Subcutaneous abdominal adipose tissue (tissue), 5 donors: ENCODE measurements at regions not wholly inside any gene's neighbourhood (a gene's known extent, or its start where the extent isn't known, plus 50 kb on each side); places are given as distances from the start of the nearest gene placed in this dataset.
"Not testable (repeated sequence)": the region's sequence is repeated elsewhere in the genome, so short reads cannot be mapped to it uniquely, and the experiment has no call there.

Experiments
- H3K27ac ChIP-seq: one replicate; pipeline ENCODE4 v1.7.0; 2013; ENCODE audit warnings: low read depth, mild to moderate bottlenecking, inconsistent platforms, low read length, moderate library complexity
- H3K27me3 ChIP-seq, 5 donors: one replicate each; pipeline ENCODE4 v1.7.0; 2013; ENCODE audit warnings: low read length in 5 of 5, inconsistent platforms in 1 of 5; ENCODE audit not compliant: control insufficient read depth in 5 of 5, insufficient read depth in 4 of 5
- H3K36me3 ChIP-seq, 5 donors: one replicate each; pipeline ENCODE4 v1.7.0; 2013; ENCODE audit warnings: low read length in 5 of 5; ENCODE audit not compliant: control insufficient read depth in 5 of 5, insufficient read depth in 5 of 5
- H3K4me1 ChIP-seq, 5 donors: one replicate each; pipeline ENCODE4 v1.7.0; 2013; ENCODE audit warnings: low read length in 5 of 5, mild to moderate bottlenecking in 3 of 5, moderate library complexity in 1 of 5; ENCODE audit not compliant: control insufficient read depth in 5 of 5, insufficient read depth in 5 of 5
- H3K4me3 ChIP-seq, 5 donors: one replicate each; pipeline ENCODE4 v1.7.0; 2013; ENCODE audit warnings: low read length in 5 of 5, low read depth in 1 of 5
- H3K9ac ChIP-seq, 5 donors: one replicate each; pipeline ENCODE4 v1.7.0; 2013; ENCODE audit warnings: low read length in 5 of 5, mild to moderate bottlenecking in 4 of 5, moderate library complexity in 3 of 5
- H3K9me3 ChIP-seq, 5 donors: one replicate each; pipeline ENCODE4 v1.7.0; 2013; ENCODE audit warnings: low read length in 5 of 5; ENCODE audit not compliant: control insufficient read depth in 5 of 5
- donor health status: healthy.
- donor health status: healthy.
- donor health status: healthy.
- donor health status: healthy.
- donor health status: healthy.

DNA sequence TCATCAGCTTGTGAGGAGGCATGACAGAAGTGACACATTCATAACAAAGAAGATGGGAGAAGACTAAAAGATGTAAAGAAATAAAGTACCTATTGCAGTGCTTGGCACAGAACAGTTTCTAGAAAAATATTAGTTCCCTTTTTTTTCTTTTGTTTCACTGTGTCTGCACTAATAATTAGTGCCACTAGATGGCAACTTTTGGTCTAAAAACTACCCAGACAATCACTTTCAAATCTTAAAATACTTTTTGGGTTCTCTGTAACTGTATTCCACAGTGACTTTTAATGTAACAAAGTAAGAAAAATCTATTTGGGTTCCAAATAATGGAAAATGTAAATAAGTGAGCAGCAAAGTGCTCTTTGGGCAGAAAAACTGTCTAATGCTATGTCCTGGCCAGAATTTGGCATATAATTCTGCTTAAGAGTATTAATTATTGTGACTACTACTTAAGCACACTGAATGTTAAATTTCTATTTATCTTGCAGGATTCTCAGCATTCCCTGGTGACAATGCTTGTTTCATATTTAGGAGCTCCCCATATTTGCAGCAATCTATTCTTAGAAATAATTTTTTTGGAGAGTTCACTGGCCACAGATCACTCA, 134.8 kb upstream of the KIF5B start:
- Histone ChIP-seq H3K9me3 (no peaks in the 10 kb centered on the region), H3K27ac (no peak overlapping the region), H3K9ac (no peak overlapping the region)

DNA sequence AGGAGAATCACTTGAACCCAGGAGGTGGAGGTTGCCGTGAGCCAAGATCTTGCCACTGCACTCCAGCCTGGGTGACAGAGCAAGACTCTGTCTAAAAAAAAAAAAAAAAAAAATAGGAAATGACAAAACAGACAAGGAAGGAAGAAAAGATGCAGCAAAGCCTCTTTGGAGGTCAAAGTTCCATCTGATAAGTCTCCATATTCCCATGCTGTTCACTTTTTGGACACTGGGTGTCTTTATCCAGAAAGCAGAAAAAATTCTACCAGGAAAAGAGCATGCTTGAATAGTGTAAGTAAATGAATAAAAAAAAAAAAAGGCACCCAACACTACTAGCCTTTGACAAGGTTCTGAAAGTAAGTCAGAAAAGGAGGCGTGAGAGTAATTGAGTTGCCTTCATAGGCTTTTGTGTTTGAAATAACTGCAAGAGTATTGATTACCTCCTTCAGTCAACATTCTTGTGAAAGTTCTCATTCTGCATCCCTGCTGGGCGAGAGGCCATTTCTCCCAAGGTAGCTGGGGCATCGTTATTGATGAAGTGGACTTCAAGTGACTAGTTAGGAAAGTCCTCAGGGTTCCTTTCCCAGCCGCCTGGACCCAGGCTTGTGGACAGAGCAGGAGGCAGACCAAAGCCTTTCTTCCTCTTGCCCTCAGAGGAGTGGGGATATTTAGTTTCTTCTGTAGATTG, 133.3 kb upstream of the KIF5B start:
- Histone ChIP-seq H3K27ac (no peak overlapping the region), H3K9me3 (no peaks in the 10 kb centered on the region)

More for the DNA sequence above, 134.8 kb upstream of the KIF5B start:
- Histone ChIP-seq H3K27me3 (no peaks in the 10 kb centered on the region), H3K4me3 (no peak overlapping the region), H3K4me1 (peaks cover 0 to 4% (median 0%) of the 10 kb centered on the region in 5 donors), H3K36me3 (no peaks in the 10 kb centered on the region)

DNA sequence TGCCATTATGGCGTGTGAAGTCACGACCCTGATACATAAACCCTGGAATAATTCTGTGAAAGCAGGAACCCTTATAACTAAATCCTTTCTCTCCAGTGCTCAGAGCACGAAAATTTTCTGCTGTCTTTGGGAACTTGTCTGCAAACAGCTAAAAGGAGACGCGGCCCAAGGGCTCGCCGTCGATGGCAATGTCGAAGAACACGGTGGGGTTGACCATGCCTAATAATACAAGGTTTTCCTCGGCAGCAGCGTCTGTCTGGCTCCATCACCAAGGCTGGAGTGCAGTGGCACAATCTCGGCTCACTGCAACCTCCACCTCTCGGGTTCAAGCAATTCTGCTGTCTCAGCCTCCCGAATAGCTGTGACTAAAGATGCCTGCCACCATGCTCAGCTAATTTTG, 132.4 kb upstream of the KIF5B start:
- H3K27me3 ChIP-seq, H3K9me3 ChIP-seq, H3K36me3 ChIP-seq, H3K9ac ChIP-seq, H3K4me3 ChIP-seq, H3K27ac ChIP-seq, H3K4me1 ChIP-seq: not testable (repeated sequence)

More for the DNA sequence above, 133.3 kb upstream of the KIF5B start:
- no peaks in the 10 kb centered on the region for H3K36me3 ChIP-seq
- H3K9ac ChIP-seq: no peak overlapping the region
- H3K27me3 ChIP-seq: no peaks in the 10 kb centered on the region
- H3K4me3 ChIP-seq: no peak overlapping the region
- H3K4me1 ChIP-seq: peaks cover 0 to 4% (median 0%) of the 10 kb centered on the region in 5 donors

DNA sequence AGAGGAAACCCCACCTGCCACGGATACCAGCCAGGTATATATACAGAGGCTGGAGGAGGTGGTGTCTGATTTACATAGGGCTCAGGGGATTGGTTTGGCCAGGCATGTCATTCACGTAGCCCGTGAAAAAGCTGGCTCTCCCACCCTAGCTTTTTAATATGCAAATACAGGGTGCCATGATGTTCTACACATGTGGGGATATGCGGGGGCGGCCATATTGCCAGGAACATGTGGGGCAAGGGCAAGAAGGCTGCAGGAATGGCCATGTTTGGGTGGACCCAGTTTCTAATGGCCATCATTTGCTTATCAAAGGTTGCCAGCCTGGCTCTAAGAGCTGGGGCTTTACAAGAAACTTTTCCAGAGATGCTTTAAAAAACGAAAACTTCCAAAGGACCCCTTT, 131.5 kb upstream of the KIF5B start:
- Histone ChIP-seq H3K4me1 (peaks cover 0 to 4% (median 0%) of the 10 kb centered on the region in 5 donors), H3K4me3 (no peak overlapping the region), H3K36me3 (no peaks in the 10 kb centered on the region)

DNA sequence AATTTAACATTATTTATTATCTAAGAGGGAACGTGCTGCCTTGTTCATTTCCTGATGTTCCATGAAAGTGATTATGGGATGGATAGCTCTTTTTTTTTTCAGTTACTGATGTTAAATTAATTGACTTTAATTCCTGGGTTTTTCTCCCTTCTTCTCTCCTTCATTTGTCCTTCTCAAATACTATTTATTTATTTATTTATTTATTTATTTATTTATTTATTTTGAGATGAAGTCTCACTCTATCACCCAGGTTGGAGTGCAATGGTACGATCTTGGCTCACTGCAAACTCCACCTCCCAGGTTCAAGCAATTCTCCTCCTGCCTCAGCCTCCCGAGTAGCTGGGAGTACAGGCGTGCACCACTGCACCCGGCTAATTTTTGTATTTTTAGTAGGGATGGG, 127.4 kb upstream of the KIF5B start:
- not testable (repeated sequence) for H3K36me3 ChIP-seq, H3K9ac ChIP-seq, H3K27me3 ChIP-seq, H3K4me3 ChIP-seq, H3K4me1 ChIP-seq, H3K9me3 ChIP-seq, H3K27ac ChIP-seq

More for the DNA sequence above, 131.5 kb upstream of the KIF5B start:
- Histone ChIP-seq H3K27me3 (no peaks in the 10 kb centered on the region), H3K27ac (no peak overlapping the region), H3K9ac (no peak overlapping the region), H3K9me3 (no peaks in the 10 kb centered on the region)

DNA sequence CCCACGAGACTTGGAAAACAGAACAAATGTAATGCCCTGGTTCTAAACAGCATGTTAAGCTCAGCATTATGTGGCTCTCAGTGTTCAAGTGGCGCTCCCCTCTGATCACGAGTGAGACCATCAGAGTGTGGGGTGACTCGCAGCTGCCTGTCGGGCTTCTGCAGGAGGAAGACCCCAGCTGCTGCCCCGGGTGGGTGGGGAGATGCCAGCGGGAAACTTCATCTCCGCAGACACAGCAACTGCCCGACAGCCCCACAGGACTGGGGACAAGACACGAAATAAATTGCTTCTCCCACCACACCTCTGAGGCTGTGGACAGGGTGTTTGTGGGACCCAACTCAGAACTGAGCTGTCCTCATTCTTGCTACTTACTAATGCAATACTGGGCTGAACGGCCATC, 126.3 kb upstream of the KIF5B start:
- peaks cover 0 to 4% (median 0%) of the 10 kb centered on the region in 5 donors for H3K4me1 ChIP-seq
- no peaks in the 10 kb centered on the region for H3K36me3 ChIP-seq
- H3K9me3 ChIP-seq: no peaks in the 10 kb centered on the region
- no peak overlapping the region for H3K27ac ChIP-seq
- no peak overlapping the region for H3K4me3 ChIP-seq
- no peaks in the 10 kb centered on the region for H3K27me3 ChIP-seq
- H3K9ac ChIP-seq: no peak overlapping the region

DNA sequence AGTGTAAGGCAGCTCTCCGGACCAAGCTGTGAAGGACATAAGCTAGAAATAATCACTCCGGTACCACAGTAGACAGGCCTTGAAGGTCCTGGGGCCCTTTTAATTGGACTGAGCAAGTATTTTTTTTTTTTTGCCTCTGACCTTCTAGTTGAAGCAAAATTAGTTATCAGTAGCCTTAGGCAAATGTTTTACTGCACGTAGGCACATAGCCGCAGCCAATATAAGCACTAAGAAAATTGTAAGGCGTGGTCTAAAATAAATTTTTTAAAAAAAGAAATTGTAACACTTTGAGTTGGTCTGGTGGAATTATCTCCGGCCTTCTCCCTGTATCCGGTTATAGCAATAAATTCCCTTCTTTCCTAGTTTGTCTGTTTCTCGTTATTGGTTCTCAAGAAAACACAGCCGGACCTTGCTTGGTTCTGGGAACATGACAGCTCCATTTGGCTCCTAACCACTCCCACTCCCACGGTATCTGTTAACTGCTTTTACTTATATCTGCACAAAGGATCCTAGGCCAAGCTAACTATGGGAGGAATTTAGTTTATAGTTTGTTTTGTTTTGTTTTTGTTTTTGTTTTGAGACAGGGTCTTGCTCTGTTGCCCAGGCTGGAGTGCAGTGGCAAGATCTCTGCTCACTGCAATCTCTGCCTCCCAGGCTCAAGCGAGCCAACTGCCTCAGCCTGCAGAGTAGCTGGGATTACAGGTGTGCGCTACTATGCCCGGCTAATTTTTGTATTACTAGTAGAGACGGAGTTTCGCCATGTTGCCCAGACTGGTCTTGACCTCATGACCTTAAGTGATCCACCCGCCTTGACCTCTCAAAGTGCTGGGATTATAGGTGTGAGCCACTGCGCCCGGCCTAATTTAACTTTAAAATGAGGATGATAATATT, 124.4 kb upstream of the KIF5B start:
- H3K27ac ChIP-seq: no peak overlapping the region
- H3K4me1 ChIP-seq: no peaks in the 10 kb centered on the region
- H3K36me3 ChIP-seq: no peaks in the 10 kb centered on the region
- H3K4me3 ChIP-seq: no peak overlapping the region
- H3K27me3 ChIP-seq: no peaks in the 10 kb centered on the region
- no peak overlapping the region for H3K9ac ChIP-seq
- H3K9me3 ChIP-seq: no peaks in the 10 kb centered on the region

DNA sequence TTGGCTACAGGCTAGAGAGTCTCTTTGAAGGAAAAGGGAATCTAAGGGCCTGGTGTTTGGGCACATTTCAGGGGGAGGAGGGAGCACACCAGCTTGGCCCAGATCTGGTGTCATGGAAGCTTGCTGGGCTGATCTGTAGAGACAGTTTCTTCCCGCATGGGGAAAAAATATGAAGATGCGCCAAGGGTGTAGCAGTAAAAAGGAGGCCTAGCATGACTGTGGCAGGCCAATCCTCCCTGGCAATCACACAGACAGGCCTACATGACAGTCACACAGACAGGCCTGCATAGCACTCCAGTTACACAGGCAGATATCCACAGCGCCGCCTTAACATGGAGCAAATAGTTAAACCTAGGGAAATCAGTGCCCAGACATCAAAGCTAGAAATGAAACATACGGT, 123.6 kb upstream of the KIF5B start:
- H3K27ac ChIP-seq: no peak overlapping the region

DNA sequence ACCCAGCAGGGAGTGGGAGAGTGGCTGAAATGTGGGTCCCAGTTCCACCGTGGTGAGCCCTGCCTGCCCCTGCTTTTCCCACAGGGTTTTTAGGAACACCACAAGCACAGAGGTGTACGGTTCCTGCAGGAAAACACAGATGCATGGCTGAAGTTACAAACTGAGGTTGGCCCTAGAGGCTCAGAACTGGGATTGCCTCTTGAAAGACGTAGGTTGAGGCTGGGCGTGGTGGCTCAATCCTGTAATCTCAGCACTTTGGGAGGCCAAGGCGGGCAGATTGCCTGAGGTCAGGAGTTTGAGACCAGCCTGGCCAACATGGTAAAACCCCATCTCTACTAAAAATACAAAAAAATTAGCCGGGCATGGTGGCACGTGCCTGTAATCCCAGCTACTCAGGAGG, 121.4 kb upstream of the KIF5B start:
- not testable (repeated sequence) for H3K27me3 ChIP-seq

More for the DNA sequence above, 123.6 kb upstream of the KIF5B start:
- H3K9me3 ChIP-seq: no peaks in the 10 kb centered on the region
- H3K4me1 ChIP-seq: no peaks in the 10 kb centered on the region
- no peak overlapping the region for H3K9ac ChIP-seq
- no peaks in the 10 kb centered on the region for H3K27me3 ChIP-seq
- no peak overlapping the region for H3K4me3 ChIP-seq
- H3K36me3 ChIP-seq: no peaks in the 10 kb centered on the region

DNA sequence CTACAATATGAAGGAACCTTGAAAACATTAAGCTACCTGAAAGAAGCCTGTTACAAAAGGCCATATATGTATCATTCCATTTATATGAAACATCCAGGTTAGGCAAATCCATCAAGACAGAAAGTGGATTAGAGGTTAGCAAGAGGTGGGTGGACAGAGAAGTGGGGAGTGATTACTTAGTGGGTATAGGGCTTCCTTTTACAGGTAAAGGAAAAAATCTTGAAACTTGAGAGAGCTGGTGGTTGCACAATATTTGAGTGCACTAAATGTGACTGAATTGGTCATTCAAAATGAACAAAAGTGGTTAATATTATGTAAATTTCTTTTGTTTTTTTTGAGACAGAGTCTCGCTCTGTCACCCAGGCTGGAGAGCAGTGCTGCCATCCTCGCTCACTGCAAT, 119.4 kb upstream of the KIF5B start:
- Histone ChIP-seq H3K36me3 (no peaks in the 10 kb centered on the region), H3K4me1 (no peaks in the 10 kb centered on the region), H3K4me3 (no peak overlapping the region), H3K9ac (no peak overlapping the region), H3K27me3 (no peaks in the 10 kb centered on the region), H3K9me3 (peaks cover 0 to 4% (median 0%) of the 10 kb centered on the region in 5 donors), H3K27ac (no peak overlapping the region)

More for the DNA sequence above, 121.4 kb upstream of the KIF5B start:
- H3K27ac ChIP-seq, H3K9me3 ChIP-seq, H3K4me3 ChIP-seq, H3K36me3 ChIP-seq, H3K4me1 ChIP-seq, H3K9ac ChIP-seq: not testable (repeated sequence)
